Natural killer cell (primary cell): ENCODE measurements at regions not wholly inside any gene's neighbourhood (a gene's known extent, or its start where the extent isn't known, plus 50 kb on each side); places are given as distances from the start of the nearest gene placed in this dataset.

Experiments used
- ATAC-seq, 3 donors: fragments of 150-1000 bp in 2 of 3; fragments of 200-7000 bp in 1 of 3; cut with Tn5 transposase; 1 replicate in 1 of 3; 2 replicates in 2 of 3; pipeline ENCODE4 v1.10.0; 2021; ENCODE audit warnings: mild to moderate bottlenecking in 2 of 3, moderate library complexity in 2 of 3
- DNase-seq, 2 donors: peaks; one replicate each; pipeline versions ENCODE4 v3.0.0 to v3.0.0-alpha.2; 2013 to 2021; ENCODE audit warnings: mixed read lengths in 1 of 2
- H3K27ac ChIP-seq: one replicate; pipeline ENCODE4 v1.5.1; 2013; ENCODE audit warnings: mild to moderate bottlenecking, low read length
- H3K27me3 ChIP-seq: one replicate; pipeline ENCODE4 v1.6.1; 2013; ENCODE audit warnings: low read length; ENCODE audit not compliant: control insufficient read depth, insufficient read depth
- H3K36me3 ChIP-seq: one replicate; pipeline ENCODE4 v1.6.1; 2013; ENCODE audit warnings: low read length; ENCODE audit not compliant: control insufficient read depth, insufficient read depth
- H3K4me1 ChIP-seq: one replicate; pipeline ENCODE4 v1.6.1; 2013; ENCODE audit warnings: low read length; ENCODE audit not compliant: control insufficient read depth, insufficient read depth
- H3K4me3 ChIP-seq: one replicate; pipeline ENCODE4 v1.5.1; 2013; ENCODE audit warnings: low read length
- H3K9me3 ChIP-seq: one replicate; pipeline ENCODE4 v1.6.1; 2013; ENCODE audit warnings: low read length; ENCODE audit not compliant: control insufficient read depth, insufficient read depth
- H3K27ac Mint-ChIP-seq, 2 donors: one replicate each; pipeline ENCODE4 v1.8.0; 2022; ENCODE audit warnings: mild to moderate bottlenecking in 2 of 2, mixed read lengths in 2 of 2, moderate library complexity in 1 of 2
- H3K27me3 Mint-ChIP-seq, 2 donors: one replicate each; pipeline ENCODE4 v1.8.0; 2022; ENCODE audit warnings: low read depth in 2 of 2, mixed read lengths in 2 of 2
- H3K36me3 Mint-ChIP-seq: one replicate; pipeline ENCODE4 v1.8.0; 2022; ENCODE audit warnings: mixed read lengths
- H3K4me1 Mint-ChIP-seq, 2 donors: one replicate each; pipeline ENCODE4 v1.8.0; 2022; ENCODE audit warnings: mixed read lengths in 2 of 2
- H3K4me3 Mint-ChIP-seq: one replicate; pipeline ENCODE4 v1.8.0; 2022; ENCODE audit warnings: mild to moderate bottlenecking, moderate library complexity, mixed read lengths
- H3K9me3 Mint-ChIP-seq, 2 donors: one replicate each; pipeline ENCODE4 v1.8.0; 2022; ENCODE audit warnings: mixed read lengths in 2 of 2
- WGBS: methylation state at CpG from one replicate; pipeline ENCODE4 v1.1.7; 2013; ENCODE audit warnings: missing lambda C conversion rate; ENCODE audit not compliant: insufficient coverage; 5-methylcytosine and 5-hydroxymethylcytosine counted together
- intact Hi-C: fragments of 100-400 bp; cut with micrococcal nuclease; formaldehyde crosslinking; loops from one replicate; pipeline ENCODE4 v1.14.2; 2022
- TF ChIP-seq, protein P1 (sequence below): fragments of 200-600 bp; IDR thresholded peaks from one replicate; pipeline ENCODE4 v1.8.0; 2022; ENCODE audit warnings: antibody characterized with exemption

- no peaks in the 10 kb centered on the region for H3K9me3 Mint-ChIP-seq
- DNase-seq (no peak), ATAC-seq (no peak)
- TF ChIP-seq, protein P1, sequence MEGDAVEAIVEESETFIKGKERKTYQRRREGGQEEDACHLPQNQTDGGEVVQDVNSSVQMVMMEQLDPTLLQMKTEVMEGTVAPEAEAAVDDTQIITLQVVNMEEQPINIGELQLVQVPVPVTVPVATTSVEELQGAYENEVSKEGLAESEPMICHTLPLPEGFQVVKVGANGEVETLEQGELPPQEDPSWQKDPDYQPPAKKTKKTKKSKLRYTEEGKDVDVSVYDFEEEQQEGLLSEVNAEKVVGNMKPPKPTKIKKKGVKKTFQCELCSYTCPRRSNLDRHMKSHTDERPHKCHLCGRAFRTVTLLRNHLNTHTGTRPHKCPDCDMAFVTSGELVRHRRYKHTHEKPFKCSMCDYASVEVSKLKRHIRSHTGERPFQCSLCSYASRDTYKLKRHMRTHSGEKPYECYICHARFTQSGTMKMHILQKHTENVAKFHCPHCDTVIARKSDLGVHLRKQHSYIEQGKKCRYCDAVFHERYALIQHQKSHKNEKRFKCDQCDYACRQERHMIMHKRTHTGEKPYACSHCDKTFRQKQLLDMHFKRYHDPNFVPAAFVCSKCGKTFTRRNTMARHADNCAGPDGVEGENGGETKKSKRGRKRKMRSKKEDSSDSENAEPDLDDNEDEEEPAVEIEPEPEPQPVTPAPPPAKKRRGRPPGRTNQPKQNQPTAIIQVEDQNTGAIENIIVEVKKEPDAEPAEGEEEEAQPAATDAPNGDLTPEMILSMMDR = no peak
- no peaks in the 10 kb centered on the region for H3K36me3 ChIP-seq
- 100% methylated on average over 2 of the region's 2 CpGs for WGBS
- no peak overlapping the region for H3K27ac ChIP-seq
- no peak overlapping the region for H3K4me3 Mint-ChIP-seq
- H3K4me3 ChIP-seq = no peak overlapping the region
- peak overlapping the region in 1 of 2 donors; percentile 20 for H3K27ac Mint-ChIP-seq
- intact Hi-C loops = no loop called here
- no peaks in the 10 kb centered on the region for H3K9me3 ChIP-seq
- H3K4me1 ChIP-seq = no peaks in the 10 kb centered on the region
- H3K4me1 Mint-ChIP-seq = no peaks in the 10 kb centered on the region
- H3K36me3 Mint-ChIP-seq = no peaks in the 10 kb centered on the region
- peaks cover 5 to 7% of the 10 kb centered on the region in 2 donors for H3K27me3 Mint-ChIP-seq
- H3K27me3 ChIP-seq = no peaks in the 10 kb centered on the region
Measured at GRCh38 chr18:76174451-76174850, 320.6 kb downstream of the ZNF516 start.

GRCh38 chr18:76169733-76170132, 325.3 kb downstream of the ZNF516 start:
- H3K27ac ChIP-seq = no peak overlapping the region
- TF ChIP-seq, protein P1 = no peak
- DNase-seq = no peak
- H3K27me3 Mint-ChIP-seq = peaks cover 10 to 30% of the 10 kb centered on the region in 2 donors
- no peaks in the 10 kb centered on the region for H3K36me3 Mint-ChIP-seq
- H3K36me3 ChIP-seq = no peaks in the 10 kb centered on the region
- no peak overlapping the region for H3K4me3 ChIP-seq
- H3K4me1 Mint-ChIP-seq = no peaks in the 10 kb centered on the region
- no peak for ATAC-seq
- H3K27me3 ChIP-seq = no peaks in the 10 kb centered on the region
- WGBS = 90% methylated on average over 5 of the region's 6 CpGs
- no peaks in the 10 kb centered on the region for H3K4me1 ChIP-seq
- intact Hi-C loops = no loop called here
- H3K9me3 Mint-ChIP-seq = no peaks in the 10 kb centered on the region
- H3K4me3 Mint-ChIP-seq = no peak overlapping the region
- no peak overlapping the region for H3K27ac Mint-ChIP-seq
- no peaks in the 10 kb centered on the region for H3K9me3 ChIP-seq

GRCh38 chr18:76167845-76168621, 327.0 kb downstream of the ZNF516 start:
- TF ChIP-seq, protein P1 = no peak
- WGBS = 84% methylated on average over 11 of the region's 12 CpGs
- DNase-seq (no peak), ATAC-seq (no peak)
- H3K9me3 ChIP-seq = no peaks in the 10 kb centered on the region
- Mint-ChIP-seq H3K9me3 (no peaks in the 10 kb centered on the region), H3K4me3 (no peak overlapping the region), H3K4me1 (no peaks in the 10 kb centered on the region), H3K27ac (no peak overlapping the region), H3K36me3 (no peaks in the 10 kb centered on the region), H3K27me3 (peaks cover 10 to 29% of the 10 kb centered on the region in 2 donors)
- no peaks in the 10 kb centered on the region for H3K27me3 ChIP-seq
- no peak overlapping the region for H3K4me3 ChIP-seq
- H3K36me3 ChIP-seq = no peaks in the 10 kb centered on the region
- H3K27ac ChIP-seq = no peak overlapping the region
- intact Hi-C loops = no loop called here
- H3K4me1 ChIP-seq = no peaks in the 10 kb centered on the region

- no peaks in the 10 kb centered on the region for H3K4me1 Mint-ChIP-seq
- Histone ChIP-seq H3K27me3 (no peaks in the 10 kb centered on the region), H3K36me3 (no peaks in the 10 kb centered on the region), H3K27ac (no peak overlapping the region), H3K4me1 (no peaks in the 10 kb centered on the region), H3K4me3 (no peak overlapping the region), H3K9me3 (no peaks in the 10 kb centered on the region)
- H3K27ac Mint-ChIP-seq = no peak overlapping the region
- TF ChIP-seq, protein P1 = no peak
- 70% methylated on average over 6 of the region's 6 CpGs for WGBS
- H3K36me3 Mint-ChIP-seq = no peaks in the 10 kb centered on the region
- H3K27me3 Mint-ChIP-seq = peaks cover 10 to 29% of the 10 kb centered on the region in 2 donors
- ATAC-seq (no peak), DNase-seq (no peak)
- no peaks in the 10 kb centered on the region for H3K9me3 Mint-ChIP-seq
- H3K4me3 Mint-ChIP-seq = no peak overlapping the region
- intact Hi-C loops = no loop called here
Measured at GRCh38 chr18:76167410-76167809, 327.6 kb downstream of the ZNF516 start.
